NCI-H1105 treated with DMSO at 0.1 percent for 48 hours (cell line): ENCODE measurements at regions not wholly inside any gene's neighbourhood (a gene's known extent, or its start where the extent isn't known, plus 50 kb on each side); places are given as distances from the start of the nearest gene placed in this dataset.

Experiments
- DNase-seq: peaks from one replicate; lab custom pipeline; 2025; lab: John Stamatoyannopoulos, UW

- DNase-seq = no peak
Measured at GRCh38 chr20:7347409-7347808, 579.9 kb downstream of the BMP2 start.

GRCh38 chr20:7348253-7348652 is 580.8 kb downstream of the BMP2 start:
- DNase-seq = no peak

DNA sequence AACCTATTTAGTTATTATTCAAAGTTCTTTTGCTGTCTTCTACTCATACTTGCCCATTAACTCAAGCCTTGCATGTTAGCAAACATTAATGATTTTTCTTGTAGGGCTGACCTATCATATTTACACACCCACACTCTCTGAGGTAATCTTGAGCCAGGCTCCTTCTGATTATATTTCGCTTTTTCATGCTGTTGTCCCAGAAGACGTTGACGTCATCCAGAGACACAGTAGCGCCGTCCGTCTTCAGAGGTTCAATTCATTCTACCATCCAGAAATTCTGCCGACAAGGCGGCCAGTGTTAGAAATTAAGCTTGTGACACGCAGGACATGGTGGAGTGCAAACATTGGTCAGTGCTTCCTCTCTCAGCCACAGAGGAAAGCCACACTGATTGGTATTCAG is 584.7 kb downstream of the BMP2 start:
- no peak for DNase-seq

DNA sequence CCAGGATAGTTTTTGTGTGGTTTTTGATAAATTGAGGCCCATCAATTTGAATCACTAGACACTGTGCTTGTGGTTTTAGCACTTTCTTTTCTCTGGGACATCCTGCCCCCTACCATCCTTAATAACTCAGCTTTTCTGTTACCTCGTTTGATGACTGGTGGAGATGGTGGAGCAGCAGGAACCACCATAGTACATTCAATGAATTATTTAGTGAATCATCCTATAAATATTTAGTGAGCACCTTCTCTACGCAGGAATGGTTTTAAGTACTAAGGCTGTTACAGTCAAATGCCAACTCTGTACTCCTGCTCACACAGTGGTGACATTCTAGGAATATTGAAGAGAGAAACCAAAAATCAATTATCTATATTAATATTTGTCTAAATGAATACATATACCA is 585.2 kb downstream of the HAO1 start:
- no peak for DNase-seq

GRCh38 chr20:7358670-7359069 is 581.6 kb downstream of the HAO1 start:
- DNase-seq = no peak

- no peak for DNase-seq
Measured at GRCh38 chr20:7359739-7360138, 580.5 kb downstream of the HAO1 start.

- no peak for DNase-seq
Measured at GRCh38 chr20:7361321-7361720, 578.9 kb downstream of the HAO1 start.

DNA sequence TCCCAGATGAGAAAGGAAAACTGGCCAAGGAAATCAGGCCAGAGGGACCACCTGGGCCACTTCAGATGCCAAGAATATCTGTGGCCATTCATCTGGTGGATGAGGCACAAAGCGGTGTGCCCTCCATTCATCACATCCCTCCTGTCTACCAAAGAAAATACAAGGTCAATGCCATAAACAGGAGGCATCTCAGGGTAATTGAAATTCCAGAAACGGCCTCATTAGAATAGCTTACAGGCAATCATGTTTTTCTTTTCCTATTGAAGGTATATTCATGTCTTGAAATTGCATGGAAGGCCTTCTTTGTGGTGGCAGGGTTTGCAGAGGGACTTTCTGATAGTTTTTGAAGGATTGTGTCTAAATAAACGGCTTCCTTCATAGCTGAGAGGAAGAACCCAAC is 578.3 kb downstream of the HAO1 start:
- no peak for DNase-seq

DNA sequence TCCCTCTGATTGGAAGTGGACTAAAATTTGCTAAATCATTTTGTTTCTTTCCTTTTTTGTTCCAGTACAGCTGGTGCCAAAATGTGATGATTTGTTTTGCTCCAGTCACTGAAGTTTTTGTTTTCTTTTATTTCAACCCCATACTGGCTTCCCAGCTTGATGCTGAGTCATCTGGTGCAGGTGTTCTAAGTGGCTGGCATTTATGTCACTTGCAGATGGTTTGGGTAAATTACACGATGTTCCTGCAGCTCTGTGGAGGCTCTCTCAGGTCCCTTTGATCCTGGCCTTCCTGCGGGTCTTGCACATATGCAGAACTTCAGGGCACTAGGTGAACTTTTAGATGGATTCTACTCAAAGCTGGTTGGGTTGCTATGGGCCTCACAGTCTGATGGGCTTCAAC is 577.7 kb downstream of the HAO1 start:
- peak; percentile 18 for DNase-seq

DNA sequence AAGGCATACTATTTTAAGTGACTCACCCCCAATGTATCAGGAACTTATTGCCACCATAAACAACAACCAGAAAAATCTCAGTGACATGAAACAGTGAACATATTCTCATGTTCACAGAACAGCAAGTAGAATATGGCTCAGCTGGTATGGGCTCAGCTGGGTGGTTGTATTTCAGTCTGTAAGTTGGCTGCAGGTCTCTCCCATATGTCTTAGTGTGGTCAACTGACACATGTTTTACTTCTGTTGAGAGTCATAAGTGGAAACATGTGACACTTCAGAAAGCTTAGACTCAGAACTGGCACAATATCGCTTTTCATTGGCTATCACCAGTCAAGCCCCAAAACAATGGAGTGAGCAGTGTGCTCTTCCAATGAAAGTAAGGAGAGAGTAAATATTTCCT is 574.1 kb downstream of the HAO1 start:
- no peak for DNase-seq

GRCh38 chr20:7371518-7372163 is 568.6 kb downstream of the HAO1 start:
- DNase-seq = no peak

GRCh38 chr20:7375905-7376304 is 564.4 kb downstream of the HAO1 start:
- DNase-seq = no peak

GRCh38 chr20:7378864-7379605 is 561.2 kb downstream of the HAO1 start:
- no peak for DNase-seq

- DNase-seq = no peak
Measured at GRCh38 chr20:7379621-7380220, 560.5 kb downstream of the HAO1 start.

- DNase-seq = no peak
Measured at GRCh38 chr20:7383216-7383615, 557.0 kb downstream of the HAO1 start.

GRCh38 chr20:7387638-7388193 is 552.5 kb downstream of the HAO1 start:
- no peak for DNase-seq

GRCh38 chr20:7389216-7389615 is 551.0 kb downstream of the HAO1 start:
- no peak for DNase-seq

DNA sequence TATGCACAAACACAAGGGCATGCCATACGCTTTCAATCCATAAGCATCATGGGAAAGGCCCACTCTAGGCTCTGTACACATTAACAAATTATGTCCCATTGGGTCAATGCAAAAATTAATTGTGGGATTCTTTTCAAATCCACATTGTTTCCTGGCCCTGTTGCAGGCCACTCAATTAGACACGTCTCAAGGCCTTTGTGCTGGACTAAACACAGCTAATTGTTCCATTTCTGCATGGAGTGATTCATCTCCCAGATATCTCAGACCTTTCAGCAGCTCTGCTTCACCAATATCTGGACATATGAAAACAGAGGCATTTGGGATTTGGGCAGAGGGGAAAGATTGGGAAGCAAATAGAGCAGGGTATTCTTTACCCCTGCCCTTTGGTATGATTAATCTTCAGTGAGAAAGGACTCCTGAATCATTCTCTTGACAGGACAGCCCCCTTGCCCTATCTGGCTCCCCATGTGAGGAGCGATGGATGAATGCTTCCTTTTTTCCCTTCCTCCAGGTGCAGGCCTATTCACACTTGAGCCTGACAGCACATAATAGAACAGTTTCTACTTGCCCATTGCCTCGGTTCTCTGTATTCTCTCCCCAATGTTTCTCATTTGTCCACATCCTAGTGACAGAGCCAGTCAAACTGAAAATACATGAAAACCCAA is 547.6 kb downstream of the HAO1 start:
- DNase-seq = no peak

- DNase-seq = no peak
Measured at GRCh38 chr20:7399114-7399513, 541.1 kb downstream of the HAO1 start.

GRCh38 chr20:7399575-7399974 is 540.7 kb downstream of the HAO1 start:
- DNase-seq = no peak

DNA sequence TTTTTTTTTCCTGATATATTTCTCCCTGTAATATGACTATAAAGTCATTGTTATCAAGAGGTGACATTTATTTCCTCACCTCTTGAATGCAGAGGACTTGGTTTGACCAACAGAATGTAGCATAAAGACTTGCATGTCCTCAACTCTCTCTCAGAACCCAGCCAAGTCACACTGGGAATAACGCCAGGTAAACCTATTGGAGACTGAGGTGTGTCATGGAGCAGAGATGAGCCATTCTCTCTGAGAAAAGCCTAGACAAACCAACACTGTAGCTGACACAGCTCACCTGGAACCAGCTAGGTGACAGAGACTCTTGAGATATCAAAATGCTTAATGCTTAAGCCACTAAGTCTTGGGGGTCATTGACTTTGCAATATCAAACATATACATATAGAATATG is 533.6 kb downstream of the HAO1 start:
- no peak for DNase-seq

DNA sequence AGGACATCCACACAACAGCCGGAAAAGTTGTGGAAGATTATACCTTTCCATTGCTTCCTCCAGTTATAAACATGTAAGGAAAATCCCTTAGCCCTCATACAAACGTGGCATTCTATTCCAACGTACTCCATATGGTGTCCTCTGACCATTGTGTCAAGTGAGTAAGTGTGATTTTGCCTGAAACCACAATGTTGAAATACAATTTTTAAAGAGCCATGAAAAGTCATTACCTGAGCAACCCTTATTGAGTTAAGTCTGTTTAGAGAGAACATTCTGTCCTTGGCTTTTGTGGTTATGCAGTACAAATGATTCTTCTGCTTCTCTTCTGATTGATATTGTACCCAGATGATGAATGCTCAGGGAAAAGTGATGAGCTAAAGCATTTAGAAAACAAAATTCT is 530.1 kb downstream of the HAO1 start:
- DNase-seq = no peak

DNA sequence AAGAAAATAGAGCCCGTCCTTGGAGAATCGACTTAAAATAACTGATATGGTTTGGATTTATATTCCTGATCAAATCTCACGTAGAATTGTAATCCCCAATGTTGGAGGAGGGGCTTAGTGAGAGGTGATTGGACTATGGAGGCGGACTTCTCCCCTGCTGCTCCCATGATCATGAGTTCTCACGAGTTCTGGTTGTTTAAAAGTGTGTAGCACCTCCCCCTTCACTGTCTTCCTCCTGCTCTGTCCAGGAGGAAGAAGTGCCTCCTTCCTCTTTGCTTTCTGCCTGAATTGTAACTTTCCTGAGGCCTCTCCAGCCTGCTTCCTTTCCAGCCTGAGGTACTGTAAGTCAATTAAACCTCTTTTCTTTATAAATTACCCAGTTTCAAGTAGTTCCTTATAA is 529.2 kb downstream of the HAO1 start:
- no peak for DNase-seq
